MV-4-11 (cell line): ENCODE measurements at regions not wholly inside any gene's neighbourhood (a gene's known extent, or its start where the extent isn't known, plus 50 kb on each side); places are given as distances from the start of the nearest gene placed in this dataset.
"Not testable (repeated sequence)": the region's sequence is repeated elsewhere in the genome, so short reads cannot be mapped to it uniquely, and the experiment has no call there.

ENCODE experiments used
- DNase-seq: peaks from one replicate; lab custom pipeline; 2025; lab: John Stamatoyannopoulos, UW

DNA sequence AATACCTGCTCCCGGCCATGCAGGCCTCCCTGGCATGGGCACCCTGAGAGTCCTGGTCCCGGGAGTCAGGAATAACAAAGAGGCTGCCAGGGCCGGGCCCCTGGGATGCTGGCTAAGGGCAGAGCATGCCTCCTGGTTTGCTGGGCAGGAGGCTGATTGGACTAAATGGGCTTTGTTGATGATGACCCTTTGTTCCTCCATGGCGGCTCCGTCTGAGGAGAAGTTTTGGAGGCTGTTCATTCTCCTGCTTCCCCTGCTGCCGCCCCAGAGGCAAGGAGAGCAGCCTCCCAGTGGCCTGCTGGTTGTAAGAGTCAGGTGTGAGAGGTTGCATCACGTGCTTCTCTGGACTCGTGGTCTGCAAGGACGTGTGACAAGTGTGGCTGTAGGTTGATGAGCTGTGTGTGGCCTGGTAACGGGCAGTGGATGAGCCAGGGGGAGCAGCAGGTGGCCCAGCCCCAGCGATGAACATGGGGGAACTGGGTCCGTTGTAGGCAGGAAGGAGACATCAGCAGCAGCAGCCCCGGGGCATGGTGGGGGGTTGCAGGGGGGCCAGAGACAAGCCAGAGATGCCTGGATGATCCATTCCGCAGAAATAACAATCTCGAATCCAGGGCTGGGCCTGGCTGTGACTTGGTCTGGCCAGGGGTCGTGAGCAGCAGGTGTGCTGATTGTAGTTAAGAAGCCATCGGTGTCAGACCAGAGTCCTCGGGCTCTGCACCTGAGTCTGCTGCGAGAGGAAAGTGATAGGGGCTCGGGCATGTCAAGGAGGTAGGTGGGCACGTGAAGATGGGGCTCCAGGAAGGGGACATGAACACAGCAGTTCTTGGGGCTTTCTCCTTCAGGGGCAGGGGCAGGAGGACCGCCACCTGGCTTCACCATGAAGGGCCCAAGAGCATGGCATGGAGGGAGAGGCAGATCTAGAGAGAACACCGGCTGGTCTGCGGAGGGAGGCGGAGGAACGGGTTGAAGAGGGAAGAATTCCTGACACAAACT is 101.4 kb downstream of the TNFRSF13B start:
- DNase-seq: no peak

DNA sequence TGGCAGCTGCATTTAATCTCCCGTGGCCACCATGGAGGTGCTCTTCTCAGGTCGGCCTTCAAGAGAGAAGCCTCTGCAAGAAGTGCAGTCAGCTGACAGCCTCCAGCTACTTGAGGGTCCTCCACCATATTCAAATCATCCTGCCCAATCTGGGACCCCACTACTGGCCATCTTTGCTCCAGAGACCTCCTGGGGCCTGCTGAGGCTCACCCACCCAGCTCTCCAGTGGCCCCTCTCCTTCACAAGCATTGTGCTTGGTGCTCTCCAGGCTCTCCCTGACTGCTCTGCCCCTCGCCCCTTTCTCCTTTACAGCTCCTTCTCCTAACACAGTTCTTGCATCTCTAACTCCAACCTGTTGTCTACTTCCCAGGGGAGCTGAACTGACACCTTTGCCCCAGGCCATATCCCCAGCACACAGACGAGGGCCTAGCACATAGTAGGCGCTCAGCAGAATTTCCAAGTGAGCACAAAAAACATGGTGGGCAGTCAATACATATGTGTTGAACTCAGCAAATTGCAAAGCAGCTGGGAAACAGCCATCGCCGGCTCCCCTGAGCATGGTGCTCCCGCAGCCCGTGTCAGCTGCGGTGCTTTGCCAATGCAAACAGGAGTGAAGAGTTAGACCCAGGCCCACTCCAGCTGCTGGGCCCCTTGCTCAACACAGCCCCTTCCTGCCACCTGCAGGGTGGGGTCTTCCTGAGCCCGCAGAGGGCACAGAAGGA is 102.2 kb downstream of the TNFRSF13B start:
- DNase-seq: not testable (repeated sequence)

DNA sequence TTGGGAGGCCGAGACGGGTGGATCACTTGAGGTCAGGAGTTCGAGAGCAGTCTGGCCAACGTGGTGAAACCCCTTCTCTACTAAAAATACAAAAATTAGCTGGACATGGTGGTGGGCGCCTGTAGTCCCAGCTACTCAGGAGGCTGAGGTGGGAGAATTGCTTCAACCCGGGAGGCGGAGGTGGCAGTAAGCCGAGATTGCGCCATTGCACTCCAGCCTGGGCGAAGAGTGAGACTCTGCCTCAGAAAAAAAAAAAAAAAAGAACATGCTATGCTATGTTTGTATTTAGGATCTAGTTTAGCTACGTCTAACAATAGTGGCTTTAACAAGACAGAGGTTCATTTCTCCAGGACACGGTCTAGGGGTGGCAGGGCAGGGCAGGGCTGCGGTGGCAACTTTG is 103.3 kb downstream of the TNFRSF13B start:
- DNase-seq: not testable (repeated sequence)

GRCh38 chr17:16867545-16867944 is 104.4 kb downstream of the TNFRSF13B start:
- not testable (repeated sequence) for DNase-seq

- not testable (repeated sequence) for DNase-seq
Measured at GRCh38 chr17:16866841-16867240, 105.1 kb downstream of the TNFRSF13B start.

DNA sequence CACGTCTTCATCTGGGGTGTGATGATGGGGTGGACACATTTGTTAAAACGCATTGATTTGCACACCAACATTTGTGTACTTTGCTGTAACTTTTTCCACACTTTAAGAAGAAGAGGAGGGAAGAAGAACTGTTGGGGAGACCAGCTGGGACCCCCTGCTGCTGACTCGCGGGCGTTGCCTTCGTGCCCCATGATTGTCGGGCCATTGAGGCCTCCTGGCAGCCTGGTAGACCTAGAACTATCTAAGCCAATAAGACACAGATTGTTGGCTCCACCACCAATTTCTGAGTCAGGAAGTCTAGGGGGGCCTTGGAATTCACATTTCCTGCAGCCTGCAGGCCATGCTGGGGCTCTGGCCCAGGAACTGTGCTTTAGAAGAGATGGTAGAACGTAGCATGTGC is 105.5 kb downstream of the TNFRSF13B start:
- DNase-seq: no peak

- DNase-seq: not testable (repeated sequence)
Measured at GRCh38 chr17:16865704-16866103, 106.2 kb downstream of the TNFRSF13B start.

GRCh38 chr17:16865077-16865613 is 106.8 kb downstream of the TNFRSF13B start:
- not testable (repeated sequence) for DNase-seq

GRCh38 chr17:16864462-16865076 is 107.3 kb downstream of the TNFRSF13B start:
- not testable (repeated sequence) for DNase-seq

DNA sequence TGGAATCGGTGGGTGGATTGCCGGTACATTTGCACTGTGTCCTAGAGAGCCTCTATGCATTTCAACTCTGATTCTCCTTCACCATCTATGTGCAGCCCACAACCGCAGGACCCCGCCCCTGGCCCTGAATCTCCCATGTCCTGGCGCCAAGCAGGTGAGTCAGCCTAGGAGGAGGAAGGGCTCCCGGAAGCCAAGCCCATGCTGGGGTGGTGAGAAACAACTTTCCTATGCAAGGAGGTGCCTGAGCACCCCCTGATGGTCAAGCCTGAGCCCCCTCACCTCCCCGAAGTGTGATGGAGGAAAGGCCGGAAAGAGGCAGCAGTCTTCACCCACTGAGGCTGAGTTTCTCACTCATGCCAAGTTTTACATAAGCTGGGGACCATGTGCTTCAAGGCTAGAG is 110.8 kb downstream of the TNFRSF13B start:
- DNase-seq: not testable (repeated sequence)

- DNase-seq: not testable (repeated sequence)
Measured at GRCh38 chr17:16860467-16860866, 111.5 kb downstream of the TNFRSF13B start.

- DNase-seq: not testable (repeated sequence)
Measured at GRCh38 chr17:16859515-16859914, 112.4 kb downstream of the TNFRSF13B start.

GRCh38 chr17:16857746-16858145 is 114.2 kb downstream of the TNFRSF13B start:
- DNase-seq: not testable (repeated sequence)

DNA sequence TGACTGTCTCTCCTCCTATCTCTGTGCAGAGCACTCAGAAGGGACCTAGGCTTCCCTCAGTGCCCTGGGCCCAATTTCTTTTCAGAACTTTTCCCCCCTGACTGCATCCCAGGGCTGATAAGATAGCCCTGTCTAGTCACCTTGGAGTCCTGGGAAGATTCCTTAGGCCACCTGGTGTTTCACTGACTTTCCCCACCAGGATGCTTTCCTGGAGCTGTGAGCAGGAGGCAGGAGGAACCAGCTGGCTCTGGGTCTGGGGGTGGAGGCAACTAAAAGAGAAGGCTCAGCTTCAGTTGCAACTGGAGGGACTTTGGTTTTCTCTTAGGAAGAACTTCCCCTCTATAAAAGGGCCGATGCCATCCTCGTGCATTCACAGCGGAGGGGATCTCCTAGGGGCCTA is 115.1 kb downstream of the TNFRSF13B start:
- not testable (repeated sequence) for DNase-seq

- not testable (repeated sequence) for DNase-seq
Measured at GRCh38 chr17:16856171-16856570, 115.7 kb downstream of the TNFRSF13B start.

- not testable (repeated sequence) for DNase-seq
Measured at GRCh38 chr17:16854636-16855035, 117.3 kb downstream of the TNFRSF13B start.

DNA sequence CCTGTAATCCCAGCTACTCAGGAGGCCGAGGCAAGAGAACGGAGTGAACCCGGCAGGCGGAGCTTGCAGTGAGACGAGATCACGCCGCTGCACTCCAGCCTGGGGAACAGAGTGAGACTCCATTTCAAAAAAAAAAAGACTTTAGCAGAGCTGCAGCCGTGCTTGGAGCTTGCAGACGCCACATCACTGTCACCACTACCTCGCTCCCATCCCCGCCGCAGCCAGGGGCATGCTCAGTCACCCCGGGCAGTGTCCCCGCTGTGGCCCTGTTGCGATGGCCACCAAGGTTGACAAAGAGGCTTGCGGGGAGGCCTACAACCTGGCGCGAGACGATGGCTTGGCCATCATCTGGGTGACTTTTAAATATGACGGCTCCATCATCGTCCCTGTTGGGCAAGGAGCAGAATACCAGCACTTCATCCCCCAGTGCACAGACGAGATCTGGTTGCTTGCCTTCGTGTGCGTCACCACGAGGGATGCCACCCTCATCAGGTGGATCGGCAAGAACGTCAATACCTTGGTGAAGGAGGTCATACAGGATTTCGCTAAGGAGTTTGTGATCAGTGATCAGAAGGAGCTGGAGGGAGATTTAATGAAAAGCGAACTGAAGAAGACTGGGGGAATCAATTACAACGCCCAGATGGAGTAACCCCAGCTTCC is 118.1 kb downstream of the TNFRSF13B start:
- no peak for DNase-seq

DNA sequence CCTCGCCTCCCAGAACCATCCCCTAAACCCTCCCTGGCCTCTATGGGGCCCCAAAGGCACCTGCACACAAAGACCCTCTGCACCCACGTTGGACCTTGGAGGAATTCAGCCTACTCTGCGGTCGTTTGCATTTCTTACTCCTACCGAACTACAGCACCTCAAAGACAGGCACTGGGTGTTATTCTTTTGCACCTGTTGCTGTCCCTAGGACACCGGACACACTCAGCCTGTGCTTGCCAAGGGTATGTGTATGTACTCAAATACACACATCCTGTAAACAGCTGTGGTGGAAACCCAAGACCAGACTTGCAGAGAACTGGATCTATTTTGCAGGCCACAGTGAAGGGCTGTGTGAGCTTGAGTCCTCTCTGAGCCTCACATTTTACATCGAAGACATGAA is 122.1 kb downstream of the TNFRSF13B start:
- not testable (repeated sequence) for DNase-seq

GRCh38 chr17:16848997-16849396 is 122.9 kb downstream of the TNFRSF13B start:
- not testable (repeated sequence) for DNase-seq

GRCh38 chr17:16845098-16845497 is 126.8 kb downstream of the TNFRSF13B start:
- not testable (repeated sequence) for DNase-seq

GRCh38 chr17:16844669-16845068 is 127.2 kb downstream of the TNFRSF13B start:
- not testable (repeated sequence) for DNase-seq
